CD4-positive, alpha-beta T cell (primary cell): ENCODE measurements at regions not wholly inside any gene's neighbourhood (a gene's known extent, or its start where the extent isn't known, plus 50 kb on each side); places are given as distances from the start of the nearest gene placed in this dataset.

Source experiments
- ATAC-seq: fragments of 200-7000 bp; cut with Tn5 transposase; one replicate; pipeline ENCODE4 v1.10.0; 2022; ENCODE audit warnings: mild to moderate bottlenecking; ENCODE audit not compliant: poor library complexity
- CTCF ChIA-PET: fragments of 350-600 bp; sonication (Branson Sonifier 250); formaldehyde crosslinking; loops from one replicate; lab custom pipeline; 2021; ENCODE audit warnings: antibody characterized with exemption, inconsistent platforms; lab: Charles Lee
- POLR2A ChIA-PET: fragments of 350-600 bp; sonication (Branson Sonifier 250); formaldehyde crosslinking; loops from one replicate; lab custom pipeline; 2021; ENCODE audit warnings: antibody characterized with exemption, inconsistent platforms; lab: Charles Lee
- DNase-seq, 14 experiments: peaks; one replicate each; pipeline ENCODE4 v3.0.0-alpha.2; 2013 to 2020; ENCODE audit warnings: mixed read lengths in 2 of 14
- H3K27ac ChIP-seq, 2 donors: one replicate each; pipeline versions ENCODE4 v1.5.1 to v1.7.0; 2013; ENCODE audit warnings: low read length in 2 of 2, low read depth in 1 of 2, mild to moderate bottlenecking in 1 of 2
- H3K27me3 ChIP-seq, 2 experiments: 1 replicate in 1 of 2; 2 replicates in 1 of 2; pipeline versions ENCODE4 v1.6.1 to v1.7.0; 2013; ENCODE audit warnings: low read length in 2 of 2, control low read depth in 1 of 2, mild to moderate bottlenecking in 1 of 2, moderate library complexity in 1 of 2; ENCODE audit not compliant: insufficient read depth in 2 of 2, control insufficient read depth in 1 of 2
- H3K36me3 ChIP-seq: one replicate; pipeline ENCODE4 v1.6.1; 2013; ENCODE audit warnings: low read length, control low read depth; ENCODE audit not compliant: insufficient read depth
- H3K4me1 ChIP-seq: one replicate; pipeline ENCODE4 v1.6.1; 2013; ENCODE audit warnings: low read length, control low read depth; ENCODE audit not compliant: insufficient read depth
- H3K4me3 ChIP-seq: one replicate; pipeline ENCODE4 v1.5.1; 2013; ENCODE audit warnings: mild to moderate bottlenecking, low read length, moderate library complexity
- H3K9me3 ChIP-seq, 2 experiments: 1 replicate in 1 of 2; 2 replicates in 1 of 2; pipeline versions ENCODE4 v1.6.1 to v1.7.0; 2013; ENCODE audit warnings: low read length in 2 of 2, mild to moderate bottlenecking in 2 of 2, control low read depth in 1 of 2, moderate library complexity in 1 of 2; ENCODE audit not compliant: control insufficient read depth in 1 of 2, insufficient read depth in 1 of 2
- H3K27ac Mint-ChIP-seq: one replicate; pipeline ENCODE4 v1.8.0; 2020; ENCODE audit warnings: mixed read lengths
- H3K27me3 Mint-ChIP-seq: one replicate; pipeline ENCODE4 v1.8.0; 2021; ENCODE audit warnings: mixed read lengths
- H3K36me3 Mint-ChIP-seq: one replicate; pipeline ENCODE4 v1.8.0; 2021; ENCODE audit warnings: low read depth, mixed read lengths
- H3K4me1 Mint-ChIP-seq: one replicate; pipeline ENCODE4 v1.8.0; 2021; ENCODE audit warnings: low read depth, mixed read lengths
- H3K4me3 Mint-ChIP-seq: one replicate; pipeline ENCODE4 v1.8.0; 2020; ENCODE audit warnings: mild to moderate bottlenecking, mixed read lengths
- H3K9me3 Mint-ChIP-seq: one replicate; pipeline ENCODE4 v1.8.0; 2020; ENCODE audit warnings: mixed read lengths
- CTCF ChIP-seq: fragments of 200-600 bp; IDR thresholded peaks from one replicate; pipeline ENCODE4 v1.8.0; 2022; ENCODE audit warnings: antibody characterized with exemption, mild to moderate bottlenecking
- intact Hi-C, 2 experiments: fragments of 100-400 bp; cut with DNase I in 1 of 2; cut with micrococcal nuclease in 1 of 2; formaldehyde crosslinking; loops; one replicate each; pipeline versions ENCODE4 v1.15.1 to v1.9.0; 2023 to 2025; cut with DNase I, micrococcal nuclease

GRCh38 chr7:119572541-119572940, 700.4 kb upstream of the KCND2 start:
- ATAC-seq (no peak), DNase-seq (peak in 1 of 14 experiments; percentile 6)
- Histone ChIP-seq H3K9me3 (peaks cover 0 to 17% of the 10 kb centered on the region in 2 experiments), H3K27me3 (no peaks in the 10 kb centered on the region), H3K27ac (no peak overlapping the region), H3K36me3 (no peaks in the 10 kb centered on the region), H3K4me3 (no peak overlapping the region), H3K4me1 (no peaks in the 10 kb centered on the region)
- H3K4me3 Mint-ChIP-seq, result no peak overlapping the region
- ChIA-PET CTCF (no interaction called here), POLR2A (no interaction called here)
- peaks cover 11% of the 10 kb centered on the region for H3K9me3 Mint-ChIP-seq
- TF ChIP-seq CTCF, result no peak
- no peaks in the 10 kb centered on the region for H3K36me3 Mint-ChIP-seq
- H3K4me1 Mint-ChIP-seq, result no peaks in the 10 kb centered on the region
- H3K27ac Mint-ChIP-seq, result no peak overlapping the region
- intact Hi-C loops, result no loop called here
- H3K27me3 Mint-ChIP-seq, result no peaks in the 10 kb centered on the region

GRCh38 chr7:119578116-119578515, 694.9 kb upstream of the KCND2 start:
- TF ChIP-seq CTCF, result no peak
- Mint-ChIP-seq H3K9me3 (peaks cover 8% of the 10 kb centered on the region), H3K4me3 (no peak overlapping the region), H3K36me3 (no peaks in the 10 kb centered on the region), H3K4me1 (no peaks in the 10 kb centered on the region), H3K27me3 (no peaks in the 10 kb centered on the region), H3K27ac (no peak overlapping the region)
- Histone ChIP-seq H3K27ac (no peak overlapping the region), H3K4me3 (no peak overlapping the region), H3K36me3 (no peaks in the 10 kb centered on the region), H3K27me3 (no peaks in the 10 kb centered on the region), H3K4me1 (no peaks in the 10 kb centered on the region), H3K9me3 (peaks cover 0 to 8% of the 10 kb centered on the region in 2 experiments)
- ChIA-PET CTCF (no interaction called here), POLR2A (no interaction called here)
- DNase-seq (no peak), ATAC-seq (no peak)
- intact Hi-C loops, result no loop called here

GRCh38 chr7:119594956-119595355, 678.0 kb upstream of the KCND2 start:
- no peak overlapping the region for H3K27ac Mint-ChIP-seq
- no peak for TF ChIP-seq CTCF
- no peak overlapping the region for H3K4me3 ChIP-seq
- no peaks in the 10 kb centered on the region for H3K27me3 Mint-ChIP-seq
- H3K4me1 Mint-ChIP-seq, result no peaks in the 10 kb centered on the region
- ATAC-seq, result no peak
- no peak for DNase-seq
- intact Hi-C loops, result no loop called here
- ChIA-PET POLR2A (no interaction called here), CTCF (no interaction called here)
- no peak overlapping the region for H3K4me3 Mint-ChIP-seq
- no peaks in the 10 kb centered on the region for H3K36me3 Mint-ChIP-seq
- peaks cover 4% of the 10 kb centered on the region for H3K9me3 Mint-ChIP-seq
- H3K27me3 ChIP-seq, result no peaks in the 10 kb centered on the region
- no peaks in the 10 kb centered on the region for H3K4me1 ChIP-seq
- H3K27ac ChIP-seq, result no peak overlapping the region
- H3K36me3 ChIP-seq, result no peaks in the 10 kb centered on the region
- peaks cover 0 to 3% of the 10 kb centered on the region in 2 experiments for H3K9me3 ChIP-seq
